ENCODE measurements at regions not wholly inside any gene's neighbourhood (a gene's known extent, or its start where the extent isn't known, plus 50 kb on each side); places are given as distances from the start of the nearest gene placed in this dataset.

DNA sequence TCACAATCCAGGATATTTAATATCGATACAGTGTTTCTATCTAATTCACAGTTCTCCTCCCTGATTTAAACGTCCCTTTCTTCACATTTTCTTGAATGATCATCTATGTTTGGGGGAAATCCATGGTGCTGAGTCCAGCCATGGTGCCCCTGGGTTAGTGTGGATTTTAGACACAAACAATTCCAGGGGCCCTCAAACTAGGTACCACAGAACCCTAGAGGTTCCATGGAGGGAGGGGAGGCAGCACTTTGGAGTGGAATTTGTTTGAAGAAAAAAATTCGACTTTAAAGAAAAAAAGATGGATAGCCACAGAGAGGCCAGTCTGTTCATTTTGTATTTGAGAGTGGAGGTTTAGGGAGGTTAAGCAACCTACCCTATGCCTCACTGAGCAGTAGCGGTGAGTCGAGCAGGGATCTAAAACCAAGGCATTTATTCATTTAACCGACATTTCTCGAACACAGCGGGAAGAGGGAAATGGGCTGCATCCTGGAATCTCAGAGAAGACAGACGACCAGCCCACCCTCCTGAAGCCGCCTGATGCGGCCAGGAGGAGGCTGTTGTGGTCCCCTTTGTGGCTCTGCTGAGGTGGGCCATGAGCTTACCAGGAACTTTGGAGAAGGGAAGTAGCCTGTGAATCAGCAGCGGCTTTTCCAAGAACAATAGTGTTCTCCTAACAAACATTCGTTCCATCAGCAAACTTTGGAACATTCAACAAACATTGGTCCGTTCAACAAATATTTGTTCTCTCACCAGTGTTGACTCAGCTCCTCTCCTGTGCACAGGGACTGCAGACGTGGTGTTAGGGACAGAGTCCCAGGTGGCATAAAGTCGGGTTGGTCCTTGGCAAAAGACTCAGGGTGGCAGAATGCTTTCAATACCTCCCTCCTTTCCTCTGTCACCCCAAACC lies 103.5 kb upstream of the ZBTB40 start (continued):
- TF ChIP-seq ZNF703 (CRISPR knock-in tag; IDR thresholded peaks at IDR 0.05; ENCODE audit: borderline replicate concordance) (0 out of 2 replicates have a peak, but pooled peaks have one; percentile 44), MED1 (CRISPR knock-in tag; IDR thresholded peaks at IDR 0.05) (peak; percentile 62), CC2D1A (CRISPR knock-in tag; IDR thresholded peaks at IDR 0.05) (no peak), ERF (CRISPR knock-in tag; IDR thresholded peaks at IDR 0.05) (peak; percentile 72), TCF7 (IDR thresholded peaks at IDR 0.05; ENCODE audit: low read depth) (peak; percentile 80), ATF3 (CRISPR knock-in tag; IDR thresholded peaks at IDR 0.05) (peak; percentile 56; the same call in 1 of the 2 replicates), GATAD2A (CRISPR knock-in tag; IDR thresholded peaks at IDR 0.05) (peak; percentile 91), NCOA2 (CRISPR knock-in tag; IDR thresholded peaks at IDR 0.05) (peak; percentile 84), LCORL (IDR thresholded peaks at IDR 0.05) (peak; percentile 20; the same call in 1 of the 2 replicates), LCORL (CRISPR knock-in tag; IDR thresholded peaks at IDR 0.05) (peak; percentile 84), RCOR2 (CRISPR knock-in tag; IDR thresholded peaks at IDR 0.05) (peak; percentile 89; the same call in 1 of the 2 replicates), CBFB (CRISPR knock-in tag; IDR thresholded peaks at IDR 0.05) (peak; percentile 80), SKI (IDR thresholded peaks at IDR 0.05; ENCODE audit: partially characterized antibody) (peak; percentile 91), NR2F1 (CRISPR knock-in tag; IDR thresholded peaks at IDR 0.05) (peak; percentile 30 to 44; a peak in 2 of 4 replicates), ZNF501 (CRISPR knock-in tag; IDR thresholded peaks at IDR 0.05) (peak; percentile 74; the same call in 1 of the 2 replicates), NONO (IDR thresholded peaks at IDR 0.05) (no peak), NONO (CRISPR knock-in tag; conservative IDR thresholded peaks at IDR 0.05) (peak; percentile 33; the same call in 1 of the 2 replicates), HMG20B (CRISPR knock-in tag; conservative IDR thresholded peaks at IDR 0.05) (peak; percentile 93), PRDM10 (CRISPR knock-in tag; IDR thresholded peaks at IDR 0.05; ENCODE audit: low read depth) (0 out of 2 replicates have a peak, but pooled peaks have one; percentile 43)
- TF ChIP-seq, protein P1, sequence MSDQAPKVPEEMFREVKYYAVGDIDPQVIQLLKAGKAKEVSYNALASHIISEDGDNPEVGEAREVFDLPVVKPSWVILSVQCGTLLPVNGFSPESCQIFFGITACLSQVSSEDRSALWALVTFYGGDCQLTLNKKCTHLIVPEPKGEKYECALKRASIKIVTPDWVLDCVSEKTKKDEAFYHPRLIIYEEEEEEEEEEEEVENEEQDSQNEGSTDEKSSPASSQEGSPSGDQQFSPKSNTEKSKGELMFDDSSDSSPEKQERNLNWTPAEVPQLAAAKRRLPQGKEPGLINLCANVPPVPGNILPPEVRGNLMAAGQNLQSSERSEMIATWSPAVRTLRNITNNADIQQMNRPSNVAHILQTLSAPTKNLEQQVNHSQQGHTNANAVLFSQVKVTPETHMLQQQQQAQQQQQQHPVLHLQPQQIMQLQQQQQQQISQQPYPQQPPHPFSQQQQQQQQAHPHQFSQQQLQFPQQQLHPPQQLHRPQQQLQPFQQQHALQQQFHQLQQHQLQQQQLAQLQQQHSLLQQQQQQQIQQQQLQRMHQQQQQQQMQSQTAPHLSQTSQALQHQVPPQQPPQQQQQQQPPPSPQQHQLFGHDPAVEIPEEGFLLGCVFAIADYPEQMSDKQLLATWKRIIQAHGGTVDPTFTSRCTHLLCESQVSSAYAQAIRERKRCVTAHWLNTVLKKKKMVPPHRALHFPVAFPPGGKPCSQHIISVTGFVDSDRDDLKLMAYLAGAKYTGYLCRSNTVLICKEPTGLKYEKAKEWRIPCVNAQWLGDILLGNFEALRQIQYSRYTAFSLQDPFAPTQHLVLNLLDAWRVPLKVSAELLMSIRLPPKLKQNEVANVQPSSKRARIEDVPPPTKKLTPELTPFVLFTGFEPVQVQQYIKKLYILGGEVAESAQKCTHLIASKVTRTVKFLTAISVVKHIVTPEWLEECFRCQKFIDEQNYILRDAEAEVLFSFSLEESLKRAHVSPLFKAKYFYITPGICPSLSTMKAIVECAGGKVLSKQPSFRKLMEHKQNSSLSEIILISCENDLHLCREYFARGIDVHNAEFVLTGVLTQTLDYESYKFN (CRISPR knock-in tag; conservative IDR thresholded peaks at IDR 0.05), result peak; percentile 90
- TF ChIP-seq, protein P2, sequence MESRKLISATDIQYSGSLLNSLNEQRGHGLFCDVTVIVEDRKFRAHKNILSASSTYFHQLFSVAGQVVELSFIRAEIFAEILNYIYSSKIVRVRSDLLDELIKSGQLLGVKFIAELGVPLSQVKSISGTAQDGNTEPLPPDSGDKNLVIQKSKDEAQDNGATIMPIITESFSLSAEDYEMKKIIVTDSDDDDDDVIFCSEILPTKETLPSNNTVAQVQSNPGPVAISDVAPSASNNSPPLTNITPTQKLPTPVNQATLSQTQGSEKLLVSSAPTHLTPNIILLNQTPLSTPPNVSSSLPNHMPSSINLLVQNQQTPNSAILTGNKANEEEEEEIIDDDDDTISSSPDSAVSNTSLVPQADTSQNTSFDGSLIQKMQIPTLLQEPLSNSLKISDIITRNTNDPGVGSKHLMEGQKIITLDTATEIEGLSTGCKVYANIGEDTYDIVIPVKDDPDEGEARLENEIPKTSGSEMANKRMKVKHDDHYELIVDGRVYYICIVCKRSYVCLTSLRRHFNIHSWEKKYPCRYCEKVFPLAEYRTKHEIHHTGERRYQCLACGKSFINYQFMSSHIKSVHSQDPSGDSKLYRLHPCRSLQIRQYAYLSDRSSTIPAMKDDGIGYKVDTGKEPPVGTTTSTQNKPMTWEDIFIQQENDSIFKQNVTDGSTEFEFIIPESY (CRISPR knock-in tag; IDR thresholded peaks at IDR 0.05), result no peak

Measured in HepG2 (cell line).